NCI-H2227 treated with DMSO at 0.1 percent for 48 hours (cell line): ENCODE measurements at regions not wholly inside any gene's neighbourhood (a gene's known extent, or its start where the extent isn't known, plus 50 kb on each side); places are given as distances from the start of the nearest gene placed in this dataset.

Source experiments
- DNase-seq: peaks from one replicate; lab custom pipeline; 2025; lab: John Stamatoyannopoulos, UW

DNA sequence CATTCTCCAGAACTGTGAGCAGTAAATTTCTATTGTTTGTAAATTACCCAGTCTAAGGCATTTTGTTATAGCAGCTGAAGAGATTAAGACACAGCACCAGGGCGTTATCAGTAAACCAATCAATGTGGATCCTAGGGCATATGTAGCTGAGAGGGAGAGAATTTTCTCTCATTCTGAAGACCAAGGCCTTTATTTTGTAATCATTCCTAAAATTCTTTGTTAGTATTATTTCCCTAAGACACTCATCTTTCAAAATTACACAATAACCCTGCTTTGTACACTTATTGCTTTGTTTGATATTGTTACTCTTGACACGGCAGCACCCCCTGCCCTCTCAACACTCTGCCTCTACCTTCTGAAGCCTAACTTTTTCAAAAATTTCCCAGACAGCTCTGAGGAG lies 419.1 kb downstream of the SLC4A3 start:
- no peak for DNase-seq

DNA sequence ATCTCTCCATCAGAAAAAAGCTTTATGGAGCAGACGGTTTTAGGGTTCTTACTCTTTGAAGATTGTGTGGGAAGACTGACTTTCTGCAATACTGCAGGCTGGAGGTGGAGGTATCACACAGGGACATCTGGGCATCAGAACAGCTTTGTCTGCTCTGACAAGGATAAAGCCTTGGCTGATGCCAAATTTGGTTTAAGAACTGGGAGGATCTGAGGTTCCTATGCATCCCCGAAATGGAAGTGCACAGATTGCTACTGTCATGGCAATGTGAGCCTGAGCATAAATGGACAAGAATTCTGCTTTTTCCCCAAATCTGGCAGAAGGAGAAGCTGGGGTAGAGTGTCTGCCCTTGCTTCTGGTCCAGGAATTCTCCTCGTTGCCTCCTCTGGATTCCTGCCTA lies 424.3 kb downstream of the SLC4A3 start:
- DNase-seq = no peak

GRCh38 chr2:220053919-220054318 lies 426.5 kb downstream of the SLC4A3 start:
- DNase-seq = no peak

GRCh38 chr2:220057391-220057790 lies 430.0 kb downstream of the SLC4A3 start:
- DNase-seq = no peak

GRCh38 chr2:220057916-220058315 lies 430.5 kb downstream of the SLC4A3 start:
- DNase-seq = no peak

GRCh38 chr2:220064111-220065030 lies 436.9 kb downstream of the SLC4A3 start:
- DNase-seq = no peak

- no peak for DNase-seq
Measured at GRCh38 chr2:220065581-220065980, 438.2 kb downstream of the SLC4A3 start.

- DNase-seq = no peak
Measured at GRCh38 chr2:220068846-220069245, 441.4 kb downstream of the SLC4A3 start.

- DNase-seq = no peak
Measured at GRCh38 chr2:220070349-220070748, 442.9 kb downstream of the SLC4A3 start.

- no peak for DNase-seq
Measured at GRCh38 chr2:220071696-220072095, 444.3 kb downstream of the SLC4A3 start.

DNA sequence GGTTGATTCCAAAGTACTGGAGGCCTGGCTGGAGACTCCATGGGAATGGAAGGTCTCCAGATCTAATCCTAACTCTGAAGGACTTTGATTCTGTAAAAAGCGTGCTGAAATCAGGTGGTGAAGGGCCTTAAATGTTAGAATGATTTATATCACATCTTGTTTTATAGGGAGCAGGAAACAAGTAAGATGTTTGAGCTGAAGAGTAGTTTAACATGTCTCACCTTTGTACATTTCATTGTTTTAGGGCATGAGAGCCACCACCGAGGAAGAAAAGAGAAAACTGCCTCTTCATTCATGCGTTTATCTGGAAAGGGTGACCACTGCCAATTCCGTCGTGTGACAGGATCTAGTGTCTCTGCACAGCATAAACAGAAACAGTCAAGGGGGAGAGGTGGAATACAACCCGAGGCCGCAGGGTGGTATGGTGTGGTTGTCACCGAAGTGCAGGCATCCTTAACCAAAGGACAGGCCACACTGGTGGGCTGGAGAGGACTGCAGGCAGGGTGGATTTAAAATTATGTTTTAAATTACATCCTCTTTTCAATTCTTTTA lies 445.3 kb downstream of the SLC4A3 start:
- no peak for DNase-seq

- DNase-seq = no peak
Measured at GRCh38 chr2:220075835-220076234, 448.4 kb downstream of the SLC4A3 start.

DNA sequence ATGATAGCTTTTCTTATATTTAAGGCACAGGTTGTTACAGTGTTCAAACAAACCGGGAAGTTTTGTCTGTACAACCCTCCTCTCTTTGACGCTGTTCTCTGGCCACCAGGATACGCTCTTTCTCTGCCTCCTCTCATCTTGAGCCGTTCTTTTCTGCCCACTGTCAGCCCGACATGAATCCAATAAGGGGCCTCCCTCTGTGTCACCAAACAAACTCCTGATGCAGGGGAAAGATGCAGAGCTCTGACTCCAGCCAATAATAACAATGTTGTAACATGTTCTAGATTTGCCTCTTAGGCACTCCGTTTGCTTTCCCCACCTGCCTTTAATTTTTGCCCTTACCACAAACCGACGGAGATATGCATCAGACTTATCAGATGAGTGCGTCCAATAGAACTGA lies 449.3 kb downstream of the SLC4A3 start:
- DNase-seq = no peak

GRCh38 chr2:220077488-220077887 lies 450.1 kb downstream of the SLC4A3 start:
- no peak for DNase-seq

DNA sequence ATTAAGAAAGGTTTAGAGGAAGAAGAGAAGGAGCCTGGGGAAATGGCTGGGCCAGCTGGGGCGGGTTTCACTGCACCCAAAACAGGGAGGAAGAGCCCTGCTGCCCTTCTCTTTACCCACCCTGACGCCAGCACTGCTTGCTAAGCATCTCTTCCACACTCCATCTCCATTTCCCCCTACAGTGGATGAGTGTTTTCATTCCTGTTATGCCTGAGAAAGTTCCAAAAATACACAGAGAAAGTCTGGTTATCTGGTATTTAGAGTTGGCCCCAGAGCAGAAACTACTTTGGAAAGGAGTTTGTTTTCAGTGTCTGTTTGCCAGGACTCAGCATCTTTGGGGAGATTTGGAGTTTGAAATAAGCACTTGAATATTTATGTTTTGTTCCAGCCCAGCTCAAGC lies 451.0 kb downstream of the SLC4A3 start:
- DNase-seq = no peak

DNA sequence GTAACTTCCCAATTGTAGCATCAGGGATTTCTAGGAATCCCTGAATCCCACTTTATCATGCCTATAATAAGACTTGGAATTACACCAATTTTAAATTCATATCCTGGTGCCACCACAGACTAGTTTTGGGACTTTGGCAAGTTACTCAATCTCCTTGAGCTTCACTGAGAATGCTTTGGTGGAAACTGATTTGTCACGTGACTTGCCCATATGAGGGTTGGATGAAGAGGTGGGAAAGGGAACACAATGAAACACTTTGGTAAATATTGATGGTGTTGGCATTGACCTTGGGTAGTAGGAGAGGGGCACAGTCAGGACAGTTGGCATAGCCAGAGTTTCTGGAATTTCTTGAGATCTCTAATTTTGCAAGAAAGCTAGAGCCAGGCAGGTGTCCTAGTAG lies 452.2 kb downstream of the SLC4A3 start:
- DNase-seq = no peak

- DNase-seq = no peak
Measured at GRCh38 chr2:220081171-220081570, 453.7 kb downstream of the SLC4A3 start.

GRCh38 chr2:220090050-220090449 lies 462.6 kb downstream of the SLC4A3 start:
- no peak for DNase-seq

- DNase-seq = no peak
Measured at GRCh38 chr2:220096406-220096805, 469.0 kb downstream of the SLC4A3 start.

- no peak for DNase-seq
Measured at GRCh38 chr2:220101980-220102379, 474.6 kb downstream of the SLC4A3 start.

DNA sequence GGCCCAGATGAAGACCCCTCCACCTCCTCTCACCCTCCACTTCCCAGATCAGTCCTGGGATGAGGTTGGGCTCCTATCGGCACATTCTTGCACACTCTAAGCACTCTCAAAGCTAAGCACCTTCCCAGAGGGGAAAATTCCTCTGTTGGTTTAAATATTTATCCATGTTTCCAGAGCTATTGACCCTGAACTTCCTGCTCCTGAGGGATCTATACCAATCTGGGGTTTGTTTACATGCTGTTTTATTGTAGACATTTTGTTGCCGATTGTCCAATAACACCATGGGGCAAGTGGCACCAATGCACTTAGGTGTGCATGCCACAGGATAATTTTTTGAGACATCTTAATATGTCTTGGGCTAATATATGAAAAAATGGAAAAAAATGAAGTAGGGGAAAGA lies 476.2 kb downstream of the SLC4A3 start:
- DNase-seq = no peak

DNA sequence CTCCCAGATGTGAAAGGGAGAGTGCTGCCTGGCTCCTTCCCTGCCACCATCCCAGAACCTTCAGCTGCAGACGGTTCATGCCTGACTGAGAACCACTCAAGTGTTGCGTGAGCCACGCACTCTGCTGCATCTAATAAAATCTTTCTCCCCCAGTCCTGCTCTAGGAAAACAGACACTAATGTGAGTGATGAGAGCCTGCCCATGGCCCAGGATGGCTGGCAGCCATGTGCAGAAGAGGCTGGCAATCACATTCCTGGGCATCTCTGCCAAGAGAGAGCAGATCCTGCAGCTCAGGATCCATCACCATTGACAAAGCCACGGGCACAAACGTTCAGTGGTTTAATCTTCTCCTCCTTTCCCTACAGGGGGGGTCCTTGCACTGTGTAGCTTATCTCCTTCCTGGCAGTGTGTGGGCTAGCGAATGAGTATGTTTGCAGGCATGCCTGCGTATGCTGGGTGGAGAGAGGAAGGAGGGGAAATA lies 477.5 kb downstream of the SLC4A3 start:
- DNase-seq = no peak

DNA sequence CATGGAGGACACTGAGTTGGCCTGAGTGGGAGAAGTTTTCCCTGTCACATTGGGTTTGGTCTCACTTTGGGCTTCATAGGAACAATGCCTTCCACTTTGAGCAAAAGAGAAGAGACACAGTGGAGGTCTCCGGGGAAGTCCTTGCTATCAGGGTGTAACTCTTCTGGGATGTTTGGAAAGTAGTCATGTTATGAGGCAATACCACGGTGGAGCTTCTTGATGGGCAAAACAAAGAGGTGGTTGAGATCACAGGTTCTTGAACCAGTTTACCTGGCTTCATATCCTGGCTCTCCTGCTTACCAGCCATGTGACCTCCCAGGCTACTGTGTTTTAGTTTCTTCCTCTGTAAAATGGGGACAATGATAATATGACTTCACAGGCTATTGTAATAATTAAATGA lies 478.6 kb downstream of the SLC4A3 start:
- DNase-seq = no peak

GRCh38 chr2:220107380-220107791 lies 480.0 kb downstream of the SLC4A3 start:
- DNase-seq = no peak
